ENCODE measurements at regions not wholly inside any gene's neighbourhood (a gene's known extent, or its start where the extent isn't known, plus 50 kb on each side); places are given as distances from the start of the nearest gene placed in this dataset.

DNA sequence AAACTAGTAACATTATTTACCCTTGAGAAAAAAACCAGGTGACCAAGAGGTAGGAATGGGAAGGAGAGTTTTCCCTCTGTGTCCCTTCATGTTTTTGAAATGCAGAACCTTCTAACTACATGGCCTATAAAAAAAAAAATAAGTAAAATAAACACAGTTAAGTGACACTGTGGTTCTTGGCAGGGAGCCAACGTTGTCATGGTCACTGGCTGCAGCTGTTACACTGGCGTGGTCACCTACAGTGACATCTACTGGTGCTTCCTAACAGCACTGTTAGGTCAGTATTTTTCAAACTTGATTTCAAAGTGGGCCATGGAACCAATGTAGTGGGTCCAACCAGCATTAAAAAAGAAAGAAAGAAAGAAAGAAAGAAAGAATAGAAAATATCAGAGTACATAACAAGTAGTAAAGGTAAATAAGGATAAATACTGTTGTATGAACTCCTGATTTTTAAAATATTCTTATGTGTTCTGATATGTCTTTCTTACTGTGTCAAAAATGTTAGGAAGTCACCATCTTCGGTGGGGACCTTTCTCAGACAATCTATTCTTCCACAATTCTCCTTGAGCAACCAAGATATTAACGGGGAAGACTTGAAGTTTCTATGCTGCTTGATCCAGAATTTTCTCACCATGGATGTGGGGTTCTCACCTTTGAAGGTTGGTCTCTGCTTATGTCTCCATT is 59.1 kb upstream of the PJA2 start:
- DNase-seq (ENCODE audit: low spot score): peak; percentile 75

DNA sequence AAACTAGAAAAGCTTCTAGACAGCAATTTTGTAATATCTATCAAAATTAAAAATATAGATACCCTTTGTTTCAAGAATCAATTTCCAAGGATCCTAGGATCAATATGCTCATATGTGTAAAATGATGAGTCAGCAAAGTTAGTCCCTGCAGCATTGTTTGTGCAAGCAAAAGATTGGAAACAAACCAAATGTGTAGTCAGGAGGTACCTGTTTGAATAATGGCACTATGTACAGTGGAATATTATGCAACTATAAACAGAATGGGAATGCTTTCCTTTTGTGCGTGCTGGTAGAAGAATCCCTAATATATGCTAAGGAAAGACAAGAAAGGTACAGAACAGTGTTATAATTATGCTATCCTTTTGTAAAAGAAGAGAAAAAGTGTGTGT is 58.5 kb upstream of the PJA2 start:
- DNase-seq (ENCODE audit: low spot score): no peak

- DNase-seq (ENCODE audit: low spot score): no peak
Observed at GRCh38 chr5:109467058-109467457, 57.3 kb upstream of the PJA2 start.

Measured in cerebellar cortex (tissue), 1 donor.